ENCODE measurements at regions not wholly inside any gene's neighbourhood (a gene's known extent, or its start where the extent isn't known, plus 50 kb on each side); places are given as distances from the start of the nearest gene placed in this dataset.

GRCh38 chr13:59451236-59451635 lies 712.5 kb downstream of the DIAPH3 start:
- TF ChIP-seq POLR2AphosphoS5 (IDR thresholded peaks at IDR 0.05; ENCODE audit: low read depth, low read length), result no peak
- TF ChIP-seq REST (IDR thresholded peaks at IDR 0.05; ENCODE audit: insufficient read depth in 1 of 2, low read depth in 2 of 2, low read length in 2 of 2), result no peak
- TF ChIP-seq TAF1 (IDR thresholded peaks at IDR 0.05; ENCODE audit: borderline replicate concordance, insufficient read depth, low read length), result no peak
- TF ChIP-seq SIN3A (IDR thresholded peaks at IDR 0.05; ENCODE audit: borderline replicate concordance, insufficient read depth, low read length), result no peak
